OCI-LY1 (cell line): ENCODE measurements at regions not wholly inside any gene's neighbourhood (a gene's known extent, or its start where the extent isn't known, plus 50 kb on each side); places are given as distances from the start of the nearest gene placed in this dataset.

ENCODE experiments used
- EZH2 ChIP-seq: fragments of 200-600 bp; sonication (generic), shearing (Covaris generic); IDR thresholded peaks from 2 replicates; pipeline ENCODE4 v1.8.0; 2017; ENCODE audit warnings: borderline replicate concordance, mixed run types, mild to moderate bottlenecking, antibody characterized with exemption, low read length, moderate library complexity, mixed read lengths
- TF ChIP-seq, protein P1 (sequence below): fragments of 200-600 bp; sonication (generic), shearing (Covaris generic); IDR thresholded peaks from 2 replicates; pipeline ENCODE4 v1.5.1; 2017; ENCODE audit warnings: mild to moderate bottlenecking, antibody characterized with exemption, low read length, moderate library complexity, mixed read lengths

DNA sequence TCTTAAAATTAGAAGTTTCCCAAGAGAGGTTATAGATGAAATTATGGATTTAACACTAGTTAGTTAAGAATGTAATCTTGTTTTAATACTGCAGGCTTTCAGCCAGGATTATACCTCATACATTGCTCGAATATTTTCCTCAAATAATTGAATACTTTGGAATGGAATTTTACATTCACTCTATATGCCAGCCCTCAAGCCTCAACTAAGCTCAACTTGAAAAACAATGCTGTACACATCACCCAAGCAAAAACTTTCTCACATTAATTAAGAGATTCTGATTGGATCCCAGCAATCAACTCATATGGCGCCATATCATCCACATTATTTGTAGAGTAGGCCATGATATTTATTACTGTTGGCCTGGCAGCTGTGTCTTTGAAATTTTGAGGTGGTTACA lies 710.7 kb upstream of the ADAMTS5 start:
- TF ChIP-seq, protein P1, sequence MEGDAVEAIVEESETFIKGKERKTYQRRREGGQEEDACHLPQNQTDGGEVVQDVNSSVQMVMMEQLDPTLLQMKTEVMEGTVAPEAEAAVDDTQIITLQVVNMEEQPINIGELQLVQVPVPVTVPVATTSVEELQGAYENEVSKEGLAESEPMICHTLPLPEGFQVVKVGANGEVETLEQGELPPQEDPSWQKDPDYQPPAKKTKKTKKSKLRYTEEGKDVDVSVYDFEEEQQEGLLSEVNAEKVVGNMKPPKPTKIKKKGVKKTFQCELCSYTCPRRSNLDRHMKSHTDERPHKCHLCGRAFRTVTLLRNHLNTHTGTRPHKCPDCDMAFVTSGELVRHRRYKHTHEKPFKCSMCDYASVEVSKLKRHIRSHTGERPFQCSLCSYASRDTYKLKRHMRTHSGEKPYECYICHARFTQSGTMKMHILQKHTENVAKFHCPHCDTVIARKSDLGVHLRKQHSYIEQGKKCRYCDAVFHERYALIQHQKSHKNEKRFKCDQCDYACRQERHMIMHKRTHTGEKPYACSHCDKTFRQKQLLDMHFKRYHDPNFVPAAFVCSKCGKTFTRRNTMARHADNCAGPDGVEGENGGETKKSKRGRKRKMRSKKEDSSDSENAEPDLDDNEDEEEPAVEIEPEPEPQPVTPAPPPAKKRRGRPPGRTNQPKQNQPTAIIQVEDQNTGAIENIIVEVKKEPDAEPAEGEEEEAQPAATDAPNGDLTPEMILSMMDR = no peak
- TF ChIP-seq EZH2 = no peak
